SKM-1 treated with dmso at 0.1 percent for 144 hours (cell line): ENCODE measurements at regions not wholly inside any gene's neighbourhood (a gene's known extent, or its start where the extent isn't known, plus 50 kb on each side); places are given as distances from the start of the nearest gene placed in this dataset.

ENCODE experiments used
- DNase-seq: peaks from one replicate; lab custom pipeline; 2025; ENCODE audit not compliant: unreplicated experiment; lab: John Stamatoyannopoulos, UW

DNA sequence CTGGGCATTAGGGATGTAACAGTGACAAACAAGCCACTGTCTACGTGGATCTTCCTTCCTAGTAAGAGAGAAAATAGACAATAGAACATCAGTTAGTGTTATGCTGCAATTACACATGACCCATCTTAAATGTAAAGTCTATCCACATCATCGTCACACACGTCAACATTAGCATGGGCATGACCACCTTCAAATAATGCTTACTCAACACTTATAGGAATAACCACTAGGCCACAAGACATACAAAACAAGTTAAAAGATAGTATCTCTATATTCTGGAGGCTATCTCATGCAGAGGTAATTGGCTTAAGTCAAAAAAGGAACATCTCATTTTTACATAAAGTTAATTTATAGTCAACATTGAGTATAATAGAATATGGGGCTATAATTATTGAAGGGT, 156.5 kb downstream of the MOXD1 start:
- no peak for DNase-seq

DNA sequence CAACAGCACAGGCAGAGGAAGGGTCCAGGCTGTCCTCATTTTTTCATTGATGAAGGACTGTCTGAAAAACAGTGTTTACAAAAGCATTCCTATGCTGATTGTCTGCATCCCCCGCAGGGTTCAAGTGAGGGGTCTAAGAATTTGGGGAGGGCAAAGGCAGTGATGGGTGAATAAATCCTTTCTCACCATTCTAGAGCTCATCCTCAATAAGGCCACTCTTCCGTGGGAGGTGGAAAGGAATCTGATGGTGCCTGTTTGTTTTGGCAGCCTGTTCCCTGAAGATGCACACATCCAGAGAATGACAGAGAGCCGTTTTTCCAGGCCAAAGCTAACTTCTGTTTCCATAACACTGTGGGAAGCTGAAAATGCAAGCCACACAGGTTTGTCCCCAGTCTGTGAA, 164.5 kb downstream of the MOXD1 start:
- no peak for DNase-seq

DNA sequence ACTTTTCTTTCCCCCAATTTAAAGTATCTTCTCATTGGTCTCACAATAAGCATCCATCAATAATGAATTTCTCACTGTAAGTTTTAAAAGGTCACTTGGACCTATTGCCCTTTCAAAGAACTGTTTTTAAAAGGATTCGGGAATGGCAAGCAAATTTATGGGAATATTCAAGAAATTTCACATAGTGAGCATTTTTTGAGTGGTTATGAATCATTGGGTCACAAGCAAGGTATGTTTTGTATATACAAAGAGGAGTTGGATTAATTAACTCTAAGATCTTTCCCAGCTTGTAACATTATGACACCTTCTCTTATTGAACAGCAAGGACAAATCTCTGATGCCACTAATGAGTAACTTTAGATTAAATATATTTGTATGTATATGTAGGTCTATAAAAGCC, 165.0 kb downstream of the MOXD1 start:
- DNase-seq: no peak

DNA sequence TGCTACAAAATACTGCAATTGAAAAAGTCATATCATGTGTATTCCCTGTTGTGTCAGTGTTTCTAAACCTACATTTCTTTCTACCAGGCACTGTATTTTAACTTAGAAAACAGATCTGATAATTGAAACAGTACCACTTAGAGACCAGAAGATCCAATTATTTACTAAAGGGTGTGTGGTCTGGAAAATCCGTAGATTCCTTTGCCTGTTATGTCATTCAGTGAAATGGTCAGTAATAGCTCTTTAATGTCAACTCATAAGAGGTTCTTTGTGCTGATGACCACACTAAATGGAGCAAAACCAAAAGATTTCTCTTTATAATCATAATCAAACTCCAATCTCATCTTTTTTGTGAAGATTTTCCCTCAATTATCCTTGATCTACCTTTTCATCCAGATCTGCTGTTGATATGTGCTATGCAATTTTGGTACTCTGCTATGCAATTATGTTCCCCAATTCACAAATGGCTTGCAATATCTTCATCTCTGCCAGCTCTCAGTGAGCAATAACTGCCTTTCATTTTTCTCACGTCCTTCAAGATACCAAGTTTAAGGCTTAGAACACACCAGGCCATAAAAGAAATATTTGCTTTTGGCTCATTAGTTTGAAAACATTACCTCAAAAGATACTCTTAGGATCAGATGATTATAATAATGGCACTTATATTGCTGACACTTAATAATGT, 165.5 kb downstream of the MOXD1 start:
- no peak for DNase-seq

DNA sequence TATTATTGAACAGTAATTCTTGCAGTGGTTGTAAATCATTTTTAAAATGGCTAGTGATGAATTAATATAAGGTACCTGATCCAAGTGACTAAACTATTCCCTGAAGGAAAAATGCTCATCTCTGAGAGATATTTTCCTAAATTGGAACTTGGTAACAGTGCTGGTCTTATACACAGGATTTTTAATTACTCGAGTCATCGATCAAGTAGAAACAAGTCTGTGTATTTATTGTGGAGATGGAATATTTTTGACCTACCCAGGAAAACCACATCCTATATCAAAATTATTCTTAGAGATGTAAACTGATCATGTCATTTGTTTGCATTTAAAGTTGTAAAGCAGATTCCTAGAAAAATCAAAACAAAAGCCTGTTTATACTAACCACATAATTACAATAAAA, 166.9 kb downstream of the MOXD1 start:
- DNase-seq: no peak

DNA sequence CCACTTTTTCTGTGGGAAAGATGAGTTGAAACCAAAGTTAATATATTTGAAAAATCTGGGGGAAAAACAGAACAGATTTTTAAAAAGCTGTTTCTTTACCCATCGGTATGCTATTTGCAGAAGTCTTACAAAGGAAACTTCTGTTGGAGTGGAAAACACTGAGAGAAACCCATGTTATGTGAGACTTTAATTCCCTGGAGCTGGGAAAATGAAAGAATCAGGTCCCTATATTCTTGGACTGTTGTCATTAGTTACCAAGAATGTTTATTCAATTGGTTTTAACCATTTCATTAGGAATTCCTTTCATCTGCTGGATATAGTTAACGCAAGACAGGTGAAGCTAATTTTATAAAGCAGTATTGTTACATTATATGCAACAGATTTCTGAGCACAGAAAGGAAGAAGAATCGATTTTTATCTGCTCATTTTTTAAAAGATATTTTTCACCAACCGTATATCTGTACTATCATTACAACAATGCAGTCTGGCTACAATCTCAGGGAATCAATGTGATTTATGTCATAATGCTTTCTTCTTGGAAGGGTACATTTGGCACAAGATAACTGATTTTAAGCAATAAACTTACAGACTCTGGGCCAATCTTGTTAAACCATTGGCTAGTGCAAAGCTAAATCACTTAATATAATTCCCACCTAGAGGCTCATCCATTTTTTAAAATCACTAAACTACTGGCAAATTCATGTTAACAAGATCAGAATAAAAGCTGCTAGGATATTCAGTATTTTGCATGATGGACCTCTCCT, 170.0 kb downstream of the MOXD1 start:
- no peak for DNase-seq

DNA sequence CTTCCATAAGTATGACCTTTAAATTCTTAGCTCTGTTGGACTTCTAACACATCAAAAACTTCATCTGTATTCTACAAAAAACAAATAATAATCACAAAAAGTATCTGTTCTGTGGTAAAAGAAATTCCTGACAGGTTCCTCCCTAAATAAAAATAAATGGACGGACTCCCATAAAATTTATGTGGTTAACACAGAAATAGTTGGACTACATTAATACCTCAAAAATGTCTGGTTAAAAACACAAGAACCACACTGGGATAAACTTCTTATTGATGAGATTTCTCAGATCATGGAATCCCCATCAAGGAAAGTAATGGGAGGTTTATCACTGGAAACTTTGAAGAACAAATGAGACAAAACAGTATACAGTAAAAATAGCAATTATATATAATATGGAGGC, 172.4 kb downstream of the MOXD1 start:
- no peak for DNase-seq

DNA sequence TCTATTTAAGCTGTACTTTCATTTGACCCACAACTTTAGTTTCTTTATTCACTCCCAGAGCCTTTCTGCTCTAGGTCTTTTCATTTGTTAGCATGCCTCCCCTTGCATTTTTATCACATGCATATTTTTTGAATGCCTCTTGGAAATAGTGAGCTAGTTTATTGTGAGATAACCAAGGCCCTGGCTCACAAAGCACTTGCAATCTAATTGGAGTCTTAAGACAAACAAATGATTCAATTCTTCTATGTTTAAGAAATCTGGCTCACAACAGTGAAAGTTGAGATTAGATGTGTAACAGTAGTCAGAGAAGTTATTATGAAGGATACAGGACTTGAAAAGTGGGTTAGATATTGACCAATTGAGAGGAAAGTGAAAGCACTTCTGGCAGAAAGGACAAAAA, 173.4 kb downstream of the MOXD1 start:
- no peak for DNase-seq

DNA sequence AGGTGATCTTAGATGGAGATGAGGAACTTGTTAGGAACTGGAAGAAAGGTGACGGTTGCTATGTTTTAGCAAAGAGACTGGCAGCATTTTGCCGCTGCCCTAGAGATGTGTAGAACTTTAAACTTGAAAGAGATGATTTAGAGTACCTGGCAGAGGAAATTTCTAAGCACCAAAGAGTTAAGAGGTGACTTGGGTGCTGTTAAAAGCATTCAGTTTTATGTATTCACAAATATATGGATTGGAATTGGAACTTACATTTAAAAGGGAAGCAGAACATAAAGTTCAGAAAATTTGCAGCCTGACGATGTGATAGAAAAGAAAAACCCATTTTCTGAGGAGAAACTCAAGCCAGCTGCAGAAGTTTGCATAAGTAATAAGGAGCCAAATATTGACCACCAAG, 176.3 kb downstream of the MOXD1 start:
- no peak for DNase-seq

DNA sequence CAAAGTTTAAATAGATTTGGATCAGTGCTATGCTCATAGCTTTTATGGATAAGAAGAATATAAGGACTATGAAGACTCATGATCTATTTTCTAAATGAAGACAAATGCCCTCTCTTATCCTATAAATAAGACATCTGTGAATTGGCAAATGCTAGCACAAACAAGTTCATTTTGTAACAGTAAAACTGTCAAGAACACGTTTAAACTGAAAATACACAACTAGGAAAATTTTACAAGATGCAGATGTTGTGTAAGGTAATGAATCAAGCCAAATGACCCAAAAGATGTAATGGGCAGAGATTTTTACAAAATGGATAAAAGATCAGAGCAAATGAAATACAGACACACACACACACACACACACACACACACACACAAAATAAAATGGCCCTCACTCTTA, 180.5 kb downstream of the MOXD1 start:
- DNase-seq: no peak

DNA sequence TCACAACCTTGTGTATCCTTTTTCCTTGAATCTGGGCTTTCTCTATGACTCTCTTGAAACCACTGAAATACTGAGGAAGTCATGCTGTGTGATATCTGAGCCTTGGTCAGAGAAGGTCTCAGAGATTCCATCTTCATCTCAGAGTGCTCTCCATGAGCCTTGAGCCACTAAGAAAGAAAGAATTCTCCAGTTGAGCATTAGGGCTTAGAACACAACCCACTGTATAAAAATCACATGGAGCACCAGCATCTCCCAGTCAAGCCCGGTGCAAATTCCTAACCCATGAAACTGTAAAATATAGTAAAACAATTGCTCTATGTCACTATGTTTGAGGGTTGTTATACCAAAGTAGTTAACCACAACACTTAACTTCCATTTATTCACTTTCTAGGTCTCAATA, 181.4 kb downstream of the MOXD1 start:
- DNase-seq: no peak

DNA sequence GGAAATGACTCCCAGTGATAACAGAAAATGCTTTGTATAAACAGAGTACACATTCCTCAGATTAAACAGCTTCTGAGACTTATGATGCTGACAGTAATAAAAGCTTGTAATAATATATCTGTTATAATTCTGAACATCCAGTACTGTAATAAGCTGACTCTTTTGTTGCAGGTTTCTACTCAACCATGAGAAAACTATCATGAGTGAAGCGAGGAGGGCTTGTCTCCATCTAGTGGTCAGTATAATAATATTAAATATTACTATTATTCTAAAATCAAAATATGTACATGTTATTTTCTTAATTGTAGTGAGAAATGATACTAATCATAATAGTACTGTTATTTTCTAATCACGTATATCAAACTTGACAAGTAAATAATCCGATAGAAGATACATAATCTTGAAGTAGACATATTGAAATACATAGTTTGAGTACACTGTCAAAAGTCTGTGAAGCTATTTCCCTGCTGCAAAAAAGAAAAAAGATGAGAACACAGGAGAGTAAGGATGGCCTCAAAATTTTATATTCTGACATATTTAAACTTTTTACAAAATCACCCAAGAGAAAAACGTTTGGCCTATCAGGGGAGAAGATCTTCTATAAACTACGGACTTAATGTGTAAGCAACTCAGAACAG, 183.1 kb downstream of the MOXD1 start:
- peak; percentile 4 for DNase-seq

DNA sequence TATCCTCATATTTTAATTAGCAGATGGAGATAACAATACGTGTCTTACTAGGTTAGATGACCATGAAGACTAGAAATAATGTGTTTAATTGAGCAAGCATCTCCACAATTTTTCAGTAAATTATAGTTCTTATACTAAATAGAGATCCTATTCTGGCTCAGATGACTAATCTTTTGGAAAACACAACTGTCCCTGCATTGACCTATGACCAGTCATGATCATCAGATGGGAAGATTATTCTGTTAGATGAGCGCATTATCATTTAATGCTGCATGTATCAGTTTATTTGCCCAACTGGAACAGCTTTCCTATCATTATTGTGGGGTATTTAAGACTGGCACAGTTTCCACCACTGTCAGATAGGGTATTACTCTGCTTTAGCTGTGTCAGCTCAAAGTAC, 185.5 kb downstream of the MOXD1 start:
- DNase-seq: no peak

DNA sequence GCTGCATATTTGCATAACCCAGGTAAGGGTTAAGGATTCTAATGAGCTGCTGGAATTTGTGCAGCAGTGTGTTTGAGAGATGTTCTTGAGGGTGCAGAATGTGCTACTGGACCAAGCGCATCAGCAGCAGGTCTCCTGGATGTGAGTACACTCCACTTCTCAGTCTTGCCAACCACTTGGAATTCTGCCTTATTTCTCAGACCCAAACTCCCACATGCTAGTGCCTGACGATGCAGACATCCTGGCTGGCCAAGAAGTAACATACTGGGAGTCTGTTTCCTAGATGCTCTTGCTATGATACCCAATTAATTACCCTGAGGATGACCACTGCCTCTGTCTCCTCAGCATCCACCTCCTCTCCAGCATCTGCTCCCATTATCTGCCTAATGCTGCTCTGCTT, 186.6 kb downstream of the MOXD1 start:
- DNase-seq: no peak

DNA sequence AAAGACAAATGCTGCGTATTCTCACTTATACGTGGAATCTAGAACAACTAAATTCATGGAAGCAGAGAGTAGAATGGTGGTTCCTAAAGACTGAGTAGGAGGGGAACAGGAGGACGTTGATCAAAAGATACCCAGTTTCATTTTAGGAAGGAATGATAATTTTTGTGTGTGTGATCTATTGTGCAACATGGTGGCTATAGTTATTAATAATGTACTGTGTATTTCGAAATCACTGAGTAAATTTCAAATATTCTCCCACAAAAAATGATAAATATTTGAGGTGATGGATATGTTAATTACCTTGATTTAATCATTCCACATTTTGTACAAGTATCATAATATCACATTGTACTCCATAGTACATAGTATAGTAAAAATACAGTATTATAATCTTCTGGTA, 187.5 kb downstream of the MOXD1 start:
- no peak for DNase-seq

DNA sequence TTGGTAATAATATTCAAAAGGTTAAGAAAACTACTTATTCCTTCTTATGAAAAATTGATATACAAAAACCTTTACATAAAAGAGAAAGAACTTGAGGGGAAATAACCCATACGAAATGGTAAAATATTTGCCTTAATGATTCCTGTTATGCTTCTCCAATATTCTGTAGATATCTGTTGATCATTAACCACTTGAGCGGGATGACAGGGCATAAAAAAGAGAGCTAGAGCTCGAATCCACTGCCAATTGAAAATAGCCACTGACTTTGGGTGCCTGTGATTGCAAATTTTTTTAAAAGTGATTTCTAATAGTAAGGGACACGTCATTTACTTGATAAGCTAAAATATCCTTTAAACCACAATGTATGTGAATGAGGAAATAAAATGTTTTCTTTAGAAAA, 188.1 kb downstream of the MOXD1 start:
- no peak for DNase-seq

DNA sequence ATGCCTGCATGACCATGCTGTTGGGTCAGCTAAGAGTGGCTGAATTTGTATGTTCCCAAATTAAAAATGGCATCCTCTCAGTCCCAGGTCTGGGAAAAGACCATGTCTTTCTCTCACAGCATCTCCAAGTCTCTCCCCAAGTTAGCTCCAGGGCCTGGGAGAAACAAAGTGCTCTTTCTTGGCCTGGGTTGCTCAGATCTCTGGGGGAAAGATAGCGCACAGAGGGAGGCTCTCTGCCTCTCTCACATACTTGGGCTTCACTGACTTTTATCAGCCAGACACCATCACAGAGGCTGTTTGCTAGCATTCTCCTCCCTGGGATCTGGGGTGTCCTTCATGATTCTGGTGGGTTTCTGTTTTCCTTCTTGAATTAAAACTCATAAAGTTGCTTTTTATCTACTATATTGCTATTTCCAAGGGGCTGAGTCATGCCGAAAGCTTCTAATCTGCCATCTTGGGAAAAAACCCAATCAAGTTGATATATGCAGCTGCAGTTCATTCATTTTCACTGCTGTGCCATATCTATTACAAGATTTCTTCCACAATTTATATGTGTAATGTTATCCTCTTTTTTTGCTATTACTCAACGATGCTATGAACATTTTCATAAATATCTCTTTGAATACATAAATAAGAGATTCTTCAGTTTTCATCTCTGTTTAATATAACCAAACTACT, 190.2 kb downstream of the MOXD1 start:
- no peak for DNase-seq

DNA sequence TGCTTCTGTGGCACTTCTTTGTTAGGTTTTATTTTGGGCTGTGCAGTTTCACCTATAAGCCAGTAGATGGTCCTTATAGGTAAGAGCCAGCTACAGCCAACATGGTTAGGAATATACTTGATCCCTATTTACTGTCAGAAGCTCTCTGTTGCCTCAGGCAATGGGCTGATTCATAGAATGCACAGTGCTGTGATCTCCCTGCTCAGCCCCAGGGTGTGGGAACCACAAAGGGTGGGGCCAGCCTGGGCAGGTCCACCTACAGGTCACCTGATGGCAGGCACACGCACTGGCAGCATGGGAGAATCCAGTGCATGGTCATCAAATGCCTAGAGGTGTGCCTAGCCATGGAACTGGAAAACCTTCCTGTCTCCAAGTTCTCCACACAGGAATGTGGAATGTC, 191.9 kb downstream of the MOXD1 start:
- DNase-seq: no peak

DNA sequence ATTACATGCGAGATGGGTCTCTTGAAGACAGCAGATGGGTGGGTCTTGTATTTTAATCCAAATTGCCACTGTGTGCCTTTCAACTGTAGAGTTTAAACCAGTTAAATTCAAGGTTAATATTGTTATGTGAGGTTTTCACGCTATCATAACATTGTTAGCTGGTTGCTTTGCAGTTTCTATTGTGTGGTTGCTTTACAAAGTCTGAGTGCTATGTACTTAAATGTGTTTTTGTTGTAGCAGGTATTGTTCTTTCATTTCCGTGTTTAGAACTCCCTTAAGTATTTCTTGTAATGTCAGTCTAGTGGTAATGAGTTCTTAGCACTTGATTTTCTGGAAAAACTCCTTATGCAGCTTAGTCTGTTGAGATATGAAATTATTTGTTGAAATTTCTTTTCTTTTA, 193.3 kb downstream of the MOXD1 start:
- no peak for DNase-seq

DNA sequence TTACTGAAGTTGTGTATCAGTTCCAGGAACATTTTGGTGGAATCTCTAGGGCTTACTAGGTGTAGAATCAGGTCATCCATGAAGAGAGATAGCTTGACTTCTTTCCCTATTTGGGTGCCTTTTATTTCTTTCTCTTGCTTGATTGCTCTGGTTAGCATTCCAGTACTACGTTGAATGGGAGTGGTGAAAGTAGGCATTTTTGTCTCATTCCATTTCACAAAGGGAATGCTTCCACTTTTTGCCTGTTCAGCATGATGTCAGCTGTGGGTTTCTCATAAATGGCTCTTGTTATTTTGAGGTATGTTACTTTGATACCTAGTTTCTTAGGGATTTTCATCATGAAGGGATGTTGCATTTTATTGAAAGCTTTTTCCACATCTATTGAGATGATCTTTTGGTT, 195.3 kb downstream of the MOXD1 start:
- no peak for DNase-seq

DNA sequence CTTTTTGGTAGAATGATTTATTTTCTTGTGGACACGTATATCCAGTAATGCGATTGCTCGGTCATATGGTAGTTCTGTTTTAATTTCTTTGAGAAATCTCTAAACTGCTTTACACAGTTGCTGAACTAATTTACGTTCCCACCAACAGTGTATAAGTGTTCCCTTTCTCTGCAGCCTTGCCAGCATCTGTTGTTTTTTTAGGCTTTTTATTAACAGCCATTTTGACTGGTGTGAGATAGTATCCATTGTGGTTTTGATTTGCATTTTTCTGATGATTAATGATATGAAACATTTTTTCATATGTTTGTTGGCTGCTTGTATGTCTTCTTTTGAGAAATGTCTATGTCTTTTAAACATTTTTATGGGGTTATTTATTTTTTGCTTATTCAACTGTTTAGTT, 196.7 kb downstream of the MOXD1 start:
- DNase-seq: no peak

DNA sequence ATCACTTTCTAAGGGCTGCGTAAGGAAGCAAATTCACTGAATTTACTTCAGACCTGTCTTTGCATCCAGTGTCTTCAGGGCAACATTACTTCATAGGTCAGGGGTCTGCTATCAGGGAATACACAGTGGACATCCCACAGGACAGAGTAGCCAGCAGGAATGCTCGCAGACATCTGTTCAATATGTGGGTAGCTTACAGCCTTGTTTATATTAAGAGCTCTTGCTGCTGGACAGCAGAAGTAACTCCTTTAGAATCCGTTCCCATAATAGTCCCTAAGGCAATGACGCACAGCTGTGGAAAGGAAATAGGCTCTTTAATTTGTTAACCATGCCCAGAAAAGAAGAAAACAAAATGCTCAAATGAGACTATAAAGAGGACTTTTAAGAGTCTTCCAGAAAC, 198.7 kb downstream of the MOXD1 start:
- DNase-seq: no peak
